ENCODE measurements at regions not wholly inside any gene's neighbourhood (a gene's known extent, or its start where the extent isn't known, plus 50 kb on each side); places are given as distances from the start of the nearest gene placed in this dataset.

- TF ChIP-seq, protein P1, sequence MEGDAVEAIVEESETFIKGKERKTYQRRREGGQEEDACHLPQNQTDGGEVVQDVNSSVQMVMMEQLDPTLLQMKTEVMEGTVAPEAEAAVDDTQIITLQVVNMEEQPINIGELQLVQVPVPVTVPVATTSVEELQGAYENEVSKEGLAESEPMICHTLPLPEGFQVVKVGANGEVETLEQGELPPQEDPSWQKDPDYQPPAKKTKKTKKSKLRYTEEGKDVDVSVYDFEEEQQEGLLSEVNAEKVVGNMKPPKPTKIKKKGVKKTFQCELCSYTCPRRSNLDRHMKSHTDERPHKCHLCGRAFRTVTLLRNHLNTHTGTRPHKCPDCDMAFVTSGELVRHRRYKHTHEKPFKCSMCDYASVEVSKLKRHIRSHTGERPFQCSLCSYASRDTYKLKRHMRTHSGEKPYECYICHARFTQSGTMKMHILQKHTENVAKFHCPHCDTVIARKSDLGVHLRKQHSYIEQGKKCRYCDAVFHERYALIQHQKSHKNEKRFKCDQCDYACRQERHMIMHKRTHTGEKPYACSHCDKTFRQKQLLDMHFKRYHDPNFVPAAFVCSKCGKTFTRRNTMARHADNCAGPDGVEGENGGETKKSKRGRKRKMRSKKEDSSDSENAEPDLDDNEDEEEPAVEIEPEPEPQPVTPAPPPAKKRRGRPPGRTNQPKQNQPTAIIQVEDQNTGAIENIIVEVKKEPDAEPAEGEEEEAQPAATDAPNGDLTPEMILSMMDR (IDR thresholded peaks at IDR 0.05) = no peak
- no peak for TF ChIP-seq POLR2A (IDR thresholded peaks at IDR 0.05)
- TF ChIP-seq EP300 (IDR thresholded peaks at IDR 0.05) = no peak
Measured at GRCh38 chr2:187220071-187220470, 228.0 kb downstream of the CALCRL start.

Data from tibial nerve (tissue), 4 donors.